ENCODE measurements at regions not wholly inside any gene's neighbourhood (a gene's known extent, or its start where the extent isn't known, plus 50 kb on each side); places are given as distances from the start of the nearest gene placed in this dataset.

DNA sequence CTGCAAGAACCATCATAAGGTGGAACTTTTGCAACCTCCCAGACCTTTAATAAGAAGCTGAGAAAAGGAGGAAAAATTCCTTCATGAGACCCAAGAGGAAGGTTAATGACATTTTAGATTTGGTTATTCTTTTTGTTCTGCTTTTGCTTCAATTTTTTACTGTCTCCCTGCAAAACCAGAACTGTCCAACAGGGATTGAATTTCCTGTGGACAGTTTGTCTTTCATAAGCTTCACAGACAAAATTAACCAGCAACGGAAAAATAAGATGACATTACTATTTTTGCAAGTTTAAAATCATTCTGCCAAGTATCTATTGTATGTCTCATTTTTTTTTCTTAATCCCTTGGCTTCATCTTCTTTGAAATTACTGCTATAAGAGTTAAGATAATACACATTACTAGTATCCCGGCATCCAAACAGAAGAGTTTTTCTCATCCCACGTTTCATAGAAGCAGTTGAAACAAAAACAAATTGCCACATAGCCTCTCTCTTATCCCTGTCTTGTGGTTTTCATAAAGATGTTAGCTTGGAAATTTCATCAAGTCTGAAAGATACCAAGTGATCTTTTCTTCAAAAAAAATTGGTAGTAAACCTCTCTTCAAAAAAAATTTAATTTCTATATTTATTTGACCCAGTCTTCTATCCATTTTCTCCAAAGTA lies 465.3 kb upstream of the PTBP2 start:
- no peak for ATAC-seq
- H3K36me3 Mint-ChIP-seq (ENCODE audit: low read depth), result no peaks in the 10 kb centered on the region
- POLR2A ChIA-PET, result no interaction called here
- H3K4me1 Mint-ChIP-seq, result no peaks in the 10 kb centered on the region
- peaks cover 2% of the 10 kb centered on the region for H3K9me3 Mint-ChIP-seq (ENCODE audit: low read depth)
- intact Hi-C loops (cut with DNase I, micrococcal nuclease), result no loop called here
- no peaks in the 10 kb centered on the region for H3K27me3 Mint-ChIP-seq
- CTCF ChIA-PET, result interaction anchor here (0.6 kb wide), 1 partner anchor 284 kb away, joined by 3 read pairs; no protein-coding TSS in a partner anchor
- DNase-seq, result no peak
- H3K27ac Mint-ChIP-seq, result no peak overlapping the region
- H3K4me3 Mint-ChIP-seq, result no peak overlapping the region

DNA sequence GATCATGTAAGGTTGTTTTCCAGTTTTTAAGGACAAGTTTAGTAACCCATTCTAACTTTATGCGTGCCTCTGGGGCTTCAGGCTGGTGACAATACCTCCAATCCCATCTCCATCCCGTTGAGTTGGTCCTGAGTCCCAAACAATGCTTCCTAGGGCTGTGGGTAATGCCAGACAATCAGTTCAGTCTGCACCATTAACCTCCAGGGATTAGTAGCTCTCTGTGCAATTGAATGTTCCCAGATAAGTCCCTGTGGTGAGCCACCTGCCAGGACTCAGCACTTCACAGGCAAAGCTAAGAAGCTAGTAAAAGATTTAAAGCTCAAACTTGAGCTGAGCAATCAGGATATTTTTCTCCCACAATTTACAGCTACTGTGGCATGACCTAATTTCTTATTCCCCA lies 462.2 kb upstream of the PTBP2 start:
- ChIA-PET POLR2A (no interaction called here), CTCF (no interaction called here)
- H3K9me3 Mint-ChIP-seq (ENCODE audit: low read depth), result peaks cover 2% of the 10 kb centered on the region
- intact Hi-C loops (cut with DNase I, micrococcal nuclease), result no loop called here
- no peak overlapping the region for H3K4me3 Mint-ChIP-seq
- H3K36me3 Mint-ChIP-seq (ENCODE audit: low read depth), result no peaks in the 10 kb centered on the region
- no peak for DNase-seq
- no peaks in the 10 kb centered on the region for H3K27me3 Mint-ChIP-seq
- H3K4me1 Mint-ChIP-seq, result no peaks in the 10 kb centered on the region
- no peak for ATAC-seq
- H3K27ac Mint-ChIP-seq, result no peak overlapping the region

DNA sequence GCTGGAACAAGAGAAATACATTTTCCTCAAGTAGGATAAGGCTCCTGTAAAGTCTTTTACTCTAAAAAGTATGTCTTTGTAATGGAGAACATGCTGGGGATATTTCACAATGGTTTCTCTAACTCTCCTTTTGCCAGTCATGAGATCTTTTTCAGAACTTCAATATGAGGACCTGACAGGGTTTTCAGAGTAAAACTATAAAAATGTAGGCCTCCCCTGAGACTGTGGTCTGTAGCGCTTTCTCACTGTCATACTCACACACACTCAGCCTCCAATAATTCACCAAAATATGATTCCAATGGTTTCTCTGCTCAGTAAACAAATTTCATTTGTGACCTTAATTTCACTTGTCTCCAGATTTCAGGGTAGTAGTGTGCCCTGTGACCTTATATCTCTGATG lies 440.1 kb upstream of the PTBP2 start:
- no peak for ATAC-seq
- POLR2A ChIA-PET, result no interaction called here
- Mint-ChIP-seq H3K4me3 (no peak overlapping the region), H3K9me3 (ENCODE audit: low read depth) (peaks cover 13% of the 10 kb centered on the region), H3K27ac (no peak overlapping the region), H3K27me3 (no peaks in the 10 kb centered on the region), H3K4me1 (no peaks in the 10 kb centered on the region), H3K36me3 (ENCODE audit: low read depth) (no peaks in the 10 kb centered on the region)
- CTCF ChIA-PET, result no interaction called here
- DNase-seq, result no peak
- intact Hi-C loops (cut with DNase I, micrococcal nuclease), result no loop called here

DNA sequence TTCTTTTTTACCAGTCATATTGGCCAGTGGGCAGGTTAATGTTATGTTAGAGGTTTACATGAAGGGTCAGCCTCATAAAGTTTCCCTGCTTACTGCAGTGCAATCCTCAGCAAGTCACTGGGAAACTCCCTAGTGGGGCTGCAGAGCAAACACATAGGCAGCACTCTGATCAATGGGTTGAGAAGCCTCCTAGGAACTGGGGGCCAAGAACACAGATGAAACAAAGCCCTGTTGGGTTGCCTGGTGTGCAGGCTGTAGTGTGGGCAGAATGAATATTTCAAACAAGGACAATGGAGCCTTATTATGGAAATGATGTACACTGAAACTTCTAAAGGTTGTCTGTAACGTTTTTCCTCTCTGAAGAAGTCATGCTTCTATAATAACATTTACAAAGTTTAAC lies 431.6 kb upstream of the PTBP2 start:
- no peak for DNase-seq
- ChIA-PET POLR2A (no interaction called here), CTCF (no interaction called here)
- Mint-ChIP-seq H3K27me3 (no peaks in the 10 kb centered on the region), H3K4me1 (no peaks in the 10 kb centered on the region), H3K4me3 (no peak overlapping the region), H3K9me3 (ENCODE audit: low read depth) (peaks cover 14% of the 10 kb centered on the region), H3K27ac (no peak overlapping the region), H3K36me3 (ENCODE audit: low read depth) (no peaks in the 10 kb centered on the region)
- ATAC-seq, result no peak
- intact Hi-C loops (cut with DNase I, micrococcal nuclease), result no loop called here

DNA sequence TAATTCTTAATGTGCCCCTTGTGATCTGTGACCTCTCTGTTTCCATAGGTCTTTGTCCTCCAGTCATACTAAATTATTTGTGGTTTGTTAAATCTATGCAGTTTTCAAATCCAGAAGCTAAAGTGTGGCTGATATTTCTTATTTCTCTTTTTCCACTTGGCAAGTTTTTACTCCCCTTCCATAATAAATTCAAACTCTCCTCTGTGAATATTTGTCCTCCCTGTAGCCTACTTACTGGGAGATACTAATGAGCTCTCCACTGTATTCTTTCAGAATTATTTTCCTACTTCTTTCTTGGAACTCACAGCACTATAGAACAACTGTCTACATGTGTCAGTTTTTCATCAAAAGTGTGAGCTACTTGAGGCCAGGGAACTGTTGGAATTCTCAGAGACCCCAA lies 430.8 kb upstream of the PTBP2 start:
- Mint-ChIP-seq H3K27me3 (no peaks in the 10 kb centered on the region), H3K4me1 (no peaks in the 10 kb centered on the region), H3K9me3 (ENCODE audit: low read depth) (peaks cover 14% of the 10 kb centered on the region), H3K4me3 (no peak overlapping the region), H3K36me3 (ENCODE audit: low read depth) (no peaks in the 10 kb centered on the region), H3K27ac (no peak overlapping the region)
- ATAC-seq (no peak), DNase-seq (no peak)
- ChIA-PET CTCF (no interaction called here), POLR2A (no interaction called here)
- intact Hi-C loops (cut with DNase I, micrococcal nuclease), result no loop called here

DNA sequence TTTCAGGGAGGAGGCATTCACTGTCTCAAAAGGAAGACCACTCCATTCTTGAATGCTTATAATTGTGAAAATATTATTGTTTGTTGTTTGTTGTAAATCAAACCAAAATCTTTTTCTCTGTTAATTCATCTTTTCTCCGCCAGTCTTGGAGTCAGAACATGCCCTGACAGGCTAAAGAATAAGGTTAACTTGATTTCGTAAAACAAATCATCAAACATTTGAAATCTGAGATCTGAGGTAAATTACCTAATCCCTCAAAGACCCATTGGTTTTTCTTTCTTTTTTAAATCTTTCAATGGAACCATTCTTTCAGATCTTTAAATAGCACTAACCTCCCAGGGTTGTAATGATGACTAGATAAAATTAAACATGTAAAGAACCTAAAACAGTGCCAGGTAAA lies 430.1 kb upstream of the PTBP2 start:
- H3K27me3 Mint-ChIP-seq, result no peaks in the 10 kb centered on the region
- ATAC-seq, result no peak
- intact Hi-C loops (cut with DNase I, micrococcal nuclease), result no loop called here
- no peaks in the 10 kb centered on the region for H3K4me1 Mint-ChIP-seq
- ChIA-PET CTCF (no interaction called here), POLR2A (no interaction called here)
- no peaks in the 10 kb centered on the region for H3K36me3 Mint-ChIP-seq (ENCODE audit: low read depth)
- H3K4me3 Mint-ChIP-seq, result no peak overlapping the region
- peaks cover 13% of the 10 kb centered on the region for H3K9me3 Mint-ChIP-seq (ENCODE audit: low read depth)
- no peak overlapping the region for H3K27ac Mint-ChIP-seq
- no peak for DNase-seq

DNA sequence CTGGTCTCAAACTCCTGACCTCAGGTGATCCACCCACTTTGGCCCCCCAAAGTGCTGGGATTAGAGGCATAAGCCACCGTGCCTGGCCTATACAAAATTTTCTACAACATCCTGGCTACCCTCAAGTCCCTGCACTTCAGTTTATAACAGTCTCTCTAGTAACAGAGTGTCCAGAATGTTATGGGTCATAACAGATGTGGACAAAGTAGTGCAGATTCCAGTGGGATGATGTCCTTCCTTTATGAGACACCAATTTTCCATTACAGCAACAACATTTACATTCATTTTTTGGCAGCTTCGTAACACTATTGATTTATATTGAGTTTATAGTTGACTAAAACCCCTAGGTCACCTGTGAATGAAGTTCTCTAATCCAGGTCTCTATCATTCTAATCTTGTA lies 429.4 kb upstream of the PTBP2 start:
- CTCF ChIA-PET, result no interaction called here
- POLR2A ChIA-PET, result no interaction called here
- H3K36me3 Mint-ChIP-seq (ENCODE audit: low read depth), result no peaks in the 10 kb centered on the region
- ATAC-seq, result no peak
- H3K27me3 Mint-ChIP-seq, result no peaks in the 10 kb centered on the region
- no peaks in the 10 kb centered on the region for H3K4me1 Mint-ChIP-seq
- intact Hi-C loops (cut with DNase I, micrococcal nuclease), result no loop called here
- H3K9me3 Mint-ChIP-seq (ENCODE audit: low read depth), result peaks cover 7% of the 10 kb centered on the region
- H3K4me3 Mint-ChIP-seq, result no peak overlapping the region
- no peak for DNase-seq
- H3K27ac Mint-ChIP-seq, result no peak overlapping the region

DNA sequence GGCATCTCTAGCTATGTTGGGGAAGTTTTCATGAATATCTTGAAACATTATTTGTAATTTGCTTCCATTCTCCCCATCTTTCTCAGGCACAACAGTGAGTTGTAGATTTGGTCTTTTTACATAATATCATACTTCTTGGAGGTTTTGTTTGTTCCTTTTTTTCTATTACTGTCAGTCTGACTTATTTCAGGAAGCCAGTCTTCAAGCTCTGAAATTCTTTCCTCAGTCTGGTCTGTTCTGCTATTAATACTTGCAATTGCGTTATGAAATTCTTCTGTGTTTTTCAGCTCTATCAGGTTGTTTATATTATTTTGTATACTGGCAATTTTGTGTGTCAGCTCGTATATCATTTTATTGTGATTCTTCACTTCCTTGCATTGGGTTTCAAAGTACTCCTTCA lies 424.6 kb upstream of the PTBP2 start:
- Mint-ChIP-seq H3K4me1 (no peaks in the 10 kb centered on the region), H3K27ac (no peak overlapping the region), H3K27me3 (no peaks in the 10 kb centered on the region), H3K9me3 (ENCODE audit: low read depth) (no peaks in the 10 kb centered on the region), H3K36me3 (ENCODE audit: low read depth) (no peaks in the 10 kb centered on the region), H3K4me3 (no peak overlapping the region)
- DNase-seq (no peak), ATAC-seq (no peak)
- POLR2A ChIA-PET, result no interaction called here
- intact Hi-C loops (cut with DNase I, micrococcal nuclease), result no loop called here
- CTCF ChIA-PET, result no interaction called here

DNA sequence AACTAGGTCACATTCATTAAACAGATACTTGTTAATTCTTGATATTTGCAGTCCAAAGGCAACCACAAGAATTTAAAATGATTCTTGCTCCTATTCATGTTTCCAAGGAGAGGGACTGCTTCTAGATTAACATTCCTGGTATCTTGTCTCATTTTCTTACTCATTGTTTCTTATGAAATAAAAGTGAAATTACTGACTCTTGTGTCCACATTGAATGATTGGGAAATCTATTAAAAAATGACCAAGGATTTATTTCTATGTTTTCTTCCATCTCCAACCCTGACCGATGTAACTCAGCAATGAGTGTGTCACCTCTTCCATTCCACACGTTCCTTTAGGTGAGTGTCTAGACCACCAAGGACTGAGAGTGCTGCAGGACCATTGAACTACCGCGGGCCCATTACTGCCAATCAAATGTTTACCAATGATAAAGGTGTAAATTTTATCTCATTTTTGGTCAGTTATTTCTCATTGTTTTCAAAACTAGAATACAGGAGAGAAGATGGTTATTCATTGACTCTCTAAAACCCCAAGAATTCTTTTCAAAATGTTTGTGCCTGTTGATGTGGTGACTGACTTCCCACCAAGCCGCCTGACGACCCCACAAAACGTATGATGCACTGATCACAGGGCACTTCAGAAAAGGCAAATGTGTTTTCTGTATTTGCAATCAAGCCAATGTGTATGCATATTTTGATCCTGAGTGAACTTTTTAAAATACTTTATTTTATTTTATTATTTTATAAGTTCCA lies 414.6 kb upstream of the PTBP2 start:
- no peak for DNase-seq
- no peak for ATAC-seq
- ChIA-PET POLR2A (no interaction called here), CTCF (no interaction called here)
- no peaks in the 10 kb centered on the region for H3K36me3 Mint-ChIP-seq (ENCODE audit: low read depth)
- no peaks in the 10 kb centered on the region for H3K4me1 Mint-ChIP-seq
- intact Hi-C loops (cut with DNase I, micrococcal nuclease), result no loop called here
- H3K27ac Mint-ChIP-seq, result no peak overlapping the region
- no peak overlapping the region for H3K4me3 Mint-ChIP-seq
- no peaks in the 10 kb centered on the region for H3K9me3 Mint-ChIP-seq (ENCODE audit: low read depth)
- H3K27me3 Mint-ChIP-seq, result no peaks in the 10 kb centered on the region

DNA sequence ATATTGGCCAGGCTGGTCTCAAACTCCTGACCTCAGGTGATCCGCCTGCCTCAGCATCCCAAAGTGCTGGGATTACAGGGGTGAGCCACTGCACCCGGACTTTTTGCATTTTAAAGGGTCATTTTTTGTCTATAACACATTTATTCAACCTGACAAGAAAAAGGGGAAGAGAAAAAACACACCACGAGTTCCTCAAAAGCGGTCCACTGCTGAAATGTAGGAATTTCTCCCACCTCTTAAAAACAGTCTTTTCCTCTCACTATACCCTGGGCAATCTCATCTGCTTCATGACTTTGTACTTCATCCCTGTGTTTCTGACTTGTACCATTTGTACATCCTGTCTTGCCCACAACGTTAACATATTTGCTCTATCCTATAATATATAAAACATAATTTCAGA lies 413.3 kb upstream of the PTBP2 start:
- Mint-ChIP-seq H3K27me3 (no peaks in the 10 kb centered on the region), H3K9me3 (ENCODE audit: low read depth) (no peaks in the 10 kb centered on the region), H3K36me3 (ENCODE audit: low read depth) (no peaks in the 10 kb centered on the region), H3K4me3 (no peak overlapping the region), H3K4me1 (no peaks in the 10 kb centered on the region), H3K27ac (no peak overlapping the region)
- ChIA-PET POLR2A (no interaction called here), CTCF (no interaction called here)
- intact Hi-C loops (cut with DNase I, micrococcal nuclease), result no loop called here
- DNase-seq, result no peak
- ATAC-seq, result no peak

DNA sequence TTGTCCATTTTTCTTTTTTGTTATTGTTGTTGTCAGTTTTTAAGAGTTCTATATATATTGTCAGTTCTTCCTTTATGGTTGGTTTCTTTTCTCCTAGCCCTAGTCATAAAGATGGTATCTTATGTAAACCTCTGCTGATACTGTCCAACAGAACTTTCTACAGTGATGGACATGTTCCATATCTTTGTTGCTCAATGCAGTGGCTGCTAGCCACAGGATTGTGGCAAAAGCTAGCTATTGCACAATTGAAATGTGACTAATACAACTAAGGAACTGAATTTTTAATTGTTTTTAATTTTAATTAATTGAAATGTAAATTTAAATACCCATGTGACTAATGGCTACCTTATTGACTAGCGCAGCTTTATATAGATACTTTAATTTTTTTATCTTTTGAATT lies 411.8 kb upstream of the PTBP2 start:
- Mint-ChIP-seq H3K4me3 (no peak overlapping the region), H3K27me3 (no peaks in the 10 kb centered on the region), H3K4me1 (no peaks in the 10 kb centered on the region), H3K27ac (no peak overlapping the region), H3K9me3 (ENCODE audit: low read depth) (no peaks in the 10 kb centered on the region), H3K36me3 (ENCODE audit: low read depth) (no peaks in the 10 kb centered on the region)
- DNase-seq (no peak), ATAC-seq (no peak)
- POLR2A ChIA-PET, result no interaction called here
- intact Hi-C loops (cut with DNase I, micrococcal nuclease), result no loop called here
- CTCF ChIA-PET, result no interaction called here

DNA sequence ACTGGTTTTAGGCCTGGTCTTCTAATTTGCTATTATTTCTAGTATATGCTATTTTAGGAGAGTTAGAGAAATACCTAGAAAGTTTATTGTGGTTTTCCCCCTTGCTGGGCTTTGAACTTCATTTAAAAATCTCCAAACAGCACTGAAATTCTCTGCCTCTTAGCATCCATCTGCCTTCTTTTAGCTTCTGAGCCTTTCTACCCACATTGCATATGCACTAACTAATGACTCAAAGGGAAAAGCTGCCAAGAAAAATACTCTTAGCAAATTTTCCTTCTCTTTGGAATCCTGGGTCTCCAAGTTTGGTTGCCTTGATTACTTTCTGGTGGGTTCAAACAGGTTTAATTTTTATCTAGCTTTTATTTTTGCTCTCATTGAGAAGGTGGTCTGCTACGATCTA lies 408.4 kb upstream of the PTBP2 start:
- no peaks in the 10 kb centered on the region for H3K36me3 Mint-ChIP-seq (ENCODE audit: low read depth)
- no peak for ATAC-seq
- POLR2A ChIA-PET, result no interaction called here
- no peak overlapping the region for H3K4me3 Mint-ChIP-seq
- no peaks in the 10 kb centered on the region for H3K9me3 Mint-ChIP-seq (ENCODE audit: low read depth)
- peaks cover 2% of the 10 kb centered on the region for H3K27me3 Mint-ChIP-seq
- H3K4me1 Mint-ChIP-seq, result no peaks in the 10 kb centered on the region
- intact Hi-C loops (cut with DNase I, micrococcal nuclease), result no loop called here
- CTCF ChIA-PET, result no interaction called here
- H3K27ac Mint-ChIP-seq, result no peak overlapping the region
- DNase-seq, result no peak

DNA sequence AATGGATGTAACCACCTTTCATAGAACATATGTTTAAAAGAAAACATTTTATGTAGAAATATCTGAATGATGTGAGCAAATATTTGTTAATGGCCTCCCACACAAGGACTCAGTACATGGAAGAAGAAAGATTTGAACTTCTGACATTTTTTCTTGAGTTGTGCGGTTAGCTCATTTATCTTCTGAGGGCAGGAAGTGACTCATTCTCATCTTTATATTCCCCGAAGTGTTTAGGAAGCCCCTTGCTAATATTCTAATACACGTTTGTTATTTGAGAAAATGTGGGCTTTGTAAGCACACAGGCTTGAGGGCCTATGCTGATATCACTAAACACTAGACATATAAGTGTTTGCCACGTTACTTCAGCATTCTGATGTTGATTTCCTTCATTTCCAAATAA lies 392.5 kb upstream of the PTBP2 start:
- no peaks in the 10 kb centered on the region for H3K36me3 Mint-ChIP-seq (ENCODE audit: low read depth)
- ATAC-seq, result no peak
- H3K27me3 Mint-ChIP-seq, result no peaks in the 10 kb centered on the region
- no peak overlapping the region for H3K4me3 Mint-ChIP-seq
- H3K4me1 Mint-ChIP-seq, result no peaks in the 10 kb centered on the region
- intact Hi-C loops (cut with DNase I, micrococcal nuclease), result no loop called here
- POLR2A ChIA-PET, result no interaction called here
- H3K27ac Mint-ChIP-seq, result no peak overlapping the region
- CTCF ChIA-PET, result no interaction called here
- H3K9me3 Mint-ChIP-seq (ENCODE audit: low read depth), result peaks cover 7% of the 10 kb centered on the region
- no peak for DNase-seq

Measured in activated CD4-positive, alpha-beta T cell treated with anti-CD3 and anti-CD28 coated beads for 36 hours (primary cell).